ENCODE measurements at regions not wholly inside any gene's neighbourhood (a gene's known extent, or its start where the extent isn't known, plus 50 kb on each side); places are given as distances from the start of the nearest gene placed in this dataset.
A peak's percentile ranks its signal among the peaks of the same experiment; 100 is the strongest.

DNA sequence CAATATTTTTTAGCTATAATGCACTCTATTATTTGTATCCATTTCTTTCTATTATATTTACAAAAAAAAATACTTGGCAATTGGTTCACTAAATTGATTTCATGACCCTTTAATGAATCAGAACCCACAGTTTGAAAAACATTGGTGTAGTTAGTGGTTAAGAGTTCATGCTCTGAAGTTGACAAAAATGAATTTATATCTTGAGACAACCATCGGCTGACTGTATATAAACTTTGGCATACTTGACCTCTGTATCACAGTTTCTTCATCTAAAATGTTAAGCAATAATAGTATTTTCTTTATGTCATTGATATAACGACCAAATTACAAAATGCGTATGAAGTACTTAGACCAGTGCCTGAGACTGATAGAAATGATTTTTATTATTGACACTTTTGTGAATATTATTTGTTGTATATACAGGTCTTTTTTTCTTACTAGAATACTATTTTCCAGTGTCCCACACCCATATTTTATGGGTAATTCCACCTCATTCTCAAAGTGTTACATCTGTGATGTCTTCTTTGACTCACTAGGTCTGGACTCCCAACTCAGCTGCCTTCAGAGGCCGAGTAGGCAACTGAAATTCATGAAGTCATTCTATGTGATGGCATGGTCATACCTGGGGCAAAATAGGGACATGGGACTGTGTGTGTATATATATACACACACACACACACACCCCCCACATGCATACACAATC lies 459.2 kb downstream of the RFPL4B start:
- DNase-seq = no peak

DNA sequence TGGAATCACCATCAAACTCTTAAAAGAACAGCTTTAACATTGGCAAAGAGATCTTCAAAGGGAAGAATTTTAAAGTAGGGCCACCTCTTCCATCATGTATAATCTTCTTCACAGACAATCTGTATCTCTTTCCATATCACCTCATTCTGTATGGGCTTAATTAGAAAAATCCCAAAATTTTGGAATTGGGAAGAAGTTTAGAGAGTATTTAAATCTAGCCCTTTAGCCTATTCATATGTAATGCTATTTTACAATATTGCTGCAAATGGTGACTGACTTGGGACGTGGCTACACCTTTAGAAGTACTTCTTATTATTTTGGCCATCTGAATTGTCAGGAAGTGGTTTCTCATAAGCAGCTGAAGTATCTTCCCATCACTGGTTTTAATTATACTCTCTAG lies 474.3 kb downstream of the RFPL4B start:
- no peak for DNase-seq

DNA sequence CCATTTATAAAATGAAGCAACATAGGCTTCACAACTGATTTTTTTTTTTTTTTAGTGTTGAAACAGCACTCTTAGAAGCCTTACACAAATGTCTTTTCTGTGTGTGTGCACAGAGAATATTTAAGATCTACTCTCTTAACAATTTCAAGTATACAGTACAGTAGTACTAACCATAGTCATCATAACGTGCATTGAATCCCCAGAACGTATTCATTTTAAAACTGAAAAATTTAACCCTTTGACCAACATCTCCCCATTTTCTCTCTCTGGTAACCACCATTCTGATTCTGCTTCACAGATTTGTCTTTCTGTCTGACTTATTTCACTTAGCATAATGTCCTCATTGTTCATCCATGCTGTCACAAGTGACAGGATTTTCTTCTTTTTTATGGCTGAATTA lies 475.6 kb downstream of the RFPL4B start:
- DNase-seq = no peak

DNA sequence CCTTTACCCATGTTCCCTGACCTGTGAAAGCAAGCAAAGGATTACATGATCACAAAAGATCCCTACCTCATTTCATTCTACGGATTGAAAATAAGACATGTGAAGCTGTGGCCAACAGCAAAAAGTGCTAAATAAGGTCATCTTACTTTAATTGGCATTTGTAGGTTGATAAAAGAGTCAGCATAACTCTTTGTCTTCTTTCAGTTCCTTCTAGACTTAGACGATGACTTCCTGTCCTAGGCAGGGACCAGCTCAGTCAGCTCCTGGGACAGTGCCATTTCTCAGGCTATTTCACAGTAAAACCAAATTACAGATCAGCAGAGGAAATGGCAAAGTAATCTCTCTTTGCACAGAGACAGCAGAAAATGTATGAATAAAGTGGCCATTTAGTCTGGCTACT lies 480.7 kb downstream of the RFPL4B start:
- no peak for DNase-seq

DNA sequence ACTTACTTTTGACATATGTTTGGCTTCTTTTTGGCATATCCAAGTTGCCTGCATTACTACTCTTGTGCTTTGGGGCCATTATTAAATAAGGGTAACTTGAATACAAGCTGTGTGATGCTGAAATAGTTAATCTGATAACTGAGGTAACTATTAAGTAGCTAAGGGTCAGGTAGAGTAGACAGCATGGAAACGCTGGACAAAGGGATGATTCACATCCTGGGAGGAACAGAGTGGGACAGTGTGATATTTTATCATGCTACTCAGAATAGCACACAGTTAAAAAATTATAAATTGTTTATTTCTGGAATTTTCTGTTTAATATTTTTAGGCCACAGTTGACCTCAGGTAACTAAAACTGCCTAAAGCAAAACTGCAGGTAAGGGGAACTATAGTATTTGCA lies 483.9 kb downstream of the RFPL4B start:
- no peak for DNase-seq

DNA sequence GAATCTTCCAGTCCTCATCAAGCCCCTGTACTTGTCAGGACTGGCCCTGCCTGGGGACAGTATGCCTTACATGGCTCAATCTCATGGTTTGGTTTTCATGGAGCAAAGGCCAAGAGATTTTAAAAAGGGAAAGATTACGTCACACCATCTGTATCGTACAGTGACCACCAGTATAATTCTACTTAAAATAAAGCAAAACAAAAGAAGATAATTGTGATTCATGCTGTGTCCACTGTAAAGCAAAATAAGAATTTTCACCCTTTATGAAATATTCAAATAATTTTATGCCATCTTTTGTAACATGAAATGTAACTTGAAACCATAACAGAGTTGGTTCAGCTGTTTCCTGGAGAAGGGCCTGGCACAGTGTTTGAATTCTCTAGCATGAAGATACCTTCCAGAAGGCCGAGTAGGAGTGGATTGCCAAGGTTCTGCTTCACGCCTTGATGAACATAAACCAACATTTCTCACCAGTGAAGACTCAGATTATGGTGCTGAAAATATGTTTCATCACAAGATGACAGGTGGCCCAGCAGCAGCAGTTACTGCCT lies 486.5 kb downstream of the RFPL4B start:
- DNase-seq = no peak

DNA sequence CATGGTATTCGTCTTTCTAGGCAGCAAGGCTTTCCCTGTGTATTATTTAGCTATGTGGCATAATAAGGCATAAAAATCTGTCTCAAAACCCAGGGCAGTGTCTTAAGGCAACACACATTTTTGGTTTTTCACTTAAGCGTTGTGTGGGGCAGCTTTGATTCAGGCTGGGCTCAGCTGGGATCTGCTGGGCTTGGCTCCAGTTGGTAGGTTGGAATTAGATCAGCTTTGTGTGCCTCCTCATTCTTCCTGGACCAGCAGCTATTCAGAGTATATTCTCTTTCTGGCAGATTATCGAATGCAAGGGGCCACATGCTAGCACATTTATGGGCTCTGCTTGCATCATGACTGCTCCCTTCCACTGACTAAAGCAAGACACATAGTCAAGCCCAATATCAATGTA lies 487.9 kb downstream of the RFPL4B start:
- no peak for DNase-seq

DNA sequence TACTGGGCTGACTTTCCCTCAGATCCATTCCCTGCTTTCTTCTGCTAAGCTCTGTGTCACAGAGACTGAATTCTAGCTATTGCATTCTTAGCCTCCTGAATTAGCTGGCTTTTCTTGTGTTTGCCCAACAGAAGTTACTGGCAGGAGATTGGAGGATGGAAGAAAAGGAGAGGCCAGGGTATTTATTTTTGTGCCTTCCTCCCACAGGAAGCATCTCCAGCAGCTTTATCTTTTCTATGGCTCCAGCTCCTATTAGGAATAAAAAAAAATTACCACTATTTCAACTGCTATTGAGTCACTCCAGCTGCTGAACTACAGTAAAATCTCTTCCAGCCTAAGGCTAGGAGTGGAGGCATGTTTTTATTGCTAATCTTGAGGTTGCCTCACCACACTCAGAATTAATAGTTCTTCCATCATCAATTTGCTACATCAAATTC lies 492.4 kb downstream of the RFPL4B start:
- DNase-seq = no peak

DNA sequence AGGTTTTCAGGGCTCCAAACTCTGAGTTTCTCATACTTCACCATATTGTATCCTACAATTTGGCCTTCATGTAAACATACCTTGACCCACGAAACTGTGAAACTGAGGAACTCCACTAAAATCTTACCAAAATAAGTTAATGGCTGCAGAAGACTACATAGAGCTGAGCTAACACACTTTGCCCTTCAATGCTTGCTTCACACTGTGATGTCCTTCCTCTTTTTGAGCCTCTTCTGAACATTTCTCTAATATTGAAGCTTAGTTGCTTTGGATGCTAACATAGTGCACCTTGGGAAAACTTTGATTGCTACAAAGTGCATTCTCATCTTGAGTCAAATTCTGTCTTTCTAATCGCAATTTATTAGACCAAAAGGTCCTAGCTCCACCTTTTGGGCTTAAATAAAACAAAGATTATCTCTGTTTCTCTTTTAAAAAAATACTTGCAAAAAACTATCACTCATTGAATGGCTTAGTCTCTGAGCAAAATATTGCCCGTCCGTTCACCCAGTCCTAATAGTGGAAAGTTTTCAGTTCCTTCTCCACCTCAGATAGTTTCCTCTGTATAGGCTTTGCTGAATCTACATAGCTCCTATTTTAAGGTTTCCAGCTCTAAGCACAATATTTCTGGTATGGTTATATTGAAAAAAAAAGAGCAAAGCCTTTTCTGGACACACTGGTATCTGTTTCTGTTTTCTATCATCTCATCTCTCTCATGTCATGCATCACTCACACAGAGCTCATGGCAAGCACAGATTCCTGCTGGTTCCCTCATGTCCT lies 494.6 kb downstream of the RFPL4B start:
- DNase-seq = no peak

DNA sequence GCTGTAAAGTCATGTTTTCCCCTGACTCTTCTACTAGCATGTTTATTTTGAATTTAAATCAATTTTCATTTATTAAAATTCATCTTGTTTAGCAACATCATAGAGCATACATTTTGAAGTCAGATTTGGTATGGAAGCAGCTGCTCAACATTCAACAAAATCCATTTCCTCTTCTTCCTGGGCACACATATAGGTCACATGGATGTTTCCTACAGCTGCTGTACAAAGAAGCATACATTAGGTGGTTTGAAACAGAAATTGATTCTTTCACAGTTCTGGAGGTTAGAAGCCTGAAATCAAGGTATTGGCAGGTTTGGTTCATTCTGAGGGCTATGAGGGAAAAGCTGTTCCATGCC lies 495.2 kb downstream of the RFPL4B start:
- DNase-seq = no peak

DNA sequence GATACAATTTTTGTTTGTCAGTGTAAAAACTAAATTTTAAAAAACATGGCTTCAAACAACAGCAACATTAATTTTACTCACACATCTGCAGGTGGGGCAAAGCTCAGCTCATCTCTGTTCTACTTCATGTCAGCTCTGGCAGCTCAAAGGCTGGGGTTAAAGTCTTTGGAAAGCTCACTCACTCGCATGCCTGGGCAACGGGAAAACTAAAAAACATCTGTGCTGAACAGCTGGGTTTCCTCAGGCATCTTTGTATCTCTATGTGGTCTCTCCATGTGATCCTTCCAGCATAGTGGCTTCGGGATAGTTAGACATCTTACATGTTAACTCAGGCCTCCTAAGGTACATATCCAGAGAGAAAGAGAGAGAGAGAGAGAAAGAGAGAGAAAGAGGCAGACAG lies 499.6 kb downstream of the RFPL4B start:
- no peak for DNase-seq

DNA sequence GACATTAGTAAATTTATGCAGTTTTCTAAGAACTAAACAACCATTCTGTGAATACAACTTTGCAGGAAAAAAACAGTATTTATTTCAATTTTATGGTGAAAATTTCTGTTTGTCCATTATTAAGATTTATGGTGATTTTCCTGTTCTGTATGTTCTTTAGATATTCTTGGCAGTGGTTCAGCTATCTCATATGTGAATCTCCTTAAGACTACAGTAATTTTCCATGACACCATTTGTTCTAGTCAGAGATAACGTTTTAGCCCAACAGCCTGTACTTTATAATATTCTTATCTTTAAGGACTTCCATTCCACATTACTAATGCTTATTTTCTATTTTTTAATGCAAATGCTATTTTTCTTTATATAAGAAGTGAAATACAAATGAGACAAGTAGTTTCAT lies 504.0 kb downstream of the RFPL4B start:
- no peak for DNase-seq

DNA sequence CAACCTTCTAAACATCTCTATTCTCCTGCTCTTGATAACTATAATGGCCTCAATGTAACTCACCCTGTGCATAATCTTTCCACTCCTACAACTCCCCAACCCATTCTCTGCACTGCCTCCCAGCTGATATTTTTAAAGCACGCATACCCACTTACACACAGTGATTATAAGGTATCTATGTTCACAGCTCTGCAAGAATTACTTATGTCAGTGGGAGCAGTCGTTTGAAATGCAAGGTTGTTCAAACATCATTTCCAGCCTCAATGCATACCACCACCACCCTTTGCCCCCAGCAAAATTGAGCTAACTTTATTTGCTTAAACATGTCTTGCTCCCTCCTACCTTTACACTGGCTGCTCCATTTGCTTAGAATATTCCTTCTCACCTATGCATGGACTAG lies 506.0 kb downstream of the RFPL4B start:
- no peak for DNase-seq

DNA sequence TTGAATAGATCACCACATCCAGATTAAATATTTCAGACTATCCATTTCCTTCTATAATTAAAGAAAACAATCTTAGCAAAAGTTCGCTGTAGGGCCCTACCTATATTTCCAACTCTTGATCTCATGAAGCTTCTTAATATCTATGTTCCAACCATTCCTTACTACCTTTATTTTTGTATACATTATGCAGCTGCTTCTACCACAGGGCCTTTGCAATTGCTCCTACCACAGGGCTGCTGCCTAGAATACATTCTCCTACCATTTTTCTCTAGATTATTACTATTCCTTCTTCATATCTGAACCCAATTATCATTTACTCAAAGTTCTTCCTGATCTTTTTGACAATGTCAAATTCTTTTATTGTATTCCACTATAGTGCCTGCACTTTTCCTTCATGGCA lies 516.6 kb downstream of the RFPL4B start:
- no peak for DNase-seq

DNA sequence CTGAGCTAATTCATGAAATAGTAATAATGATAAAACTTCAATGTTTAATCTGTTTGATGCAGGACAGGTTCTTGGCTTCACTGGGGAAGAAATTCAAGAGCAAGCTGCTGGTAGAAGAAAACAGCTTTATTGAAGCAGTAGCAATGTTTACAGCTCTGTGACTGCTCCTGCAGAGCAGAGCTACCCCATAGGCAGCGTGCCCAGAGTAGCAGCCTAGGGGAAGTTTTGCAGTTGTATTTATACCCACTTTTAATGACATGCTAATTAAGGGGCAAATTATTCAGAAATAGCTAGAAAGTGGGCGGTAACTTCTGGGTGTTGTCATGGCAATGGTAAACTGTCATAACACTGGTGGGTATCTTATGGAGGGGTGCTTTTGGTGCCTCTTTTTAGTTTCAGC lies 518.0 kb downstream of the RFPL4B start:
- no peak for DNase-seq

DNA sequence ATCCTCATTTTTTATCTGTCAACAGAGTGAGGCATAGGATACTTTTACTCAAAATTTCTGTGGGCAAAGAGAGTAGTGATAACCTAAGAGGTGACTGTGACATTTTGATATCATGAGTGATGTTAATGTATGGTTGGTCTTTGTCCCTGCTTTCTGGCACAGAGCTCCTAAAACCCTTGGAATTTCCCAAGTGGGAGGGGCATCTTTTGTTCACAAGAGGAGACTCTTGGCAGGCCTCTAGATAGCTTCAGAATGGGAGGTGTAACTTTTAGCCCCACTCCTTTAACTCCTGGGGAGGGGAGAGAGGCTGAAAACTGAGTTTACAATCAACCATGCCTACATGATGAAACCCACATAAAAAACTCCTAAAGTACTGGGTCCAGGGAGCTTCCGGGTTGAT lies 527.8 kb downstream of the RFPL4B start:
- no peak for DNase-seq

DNA sequence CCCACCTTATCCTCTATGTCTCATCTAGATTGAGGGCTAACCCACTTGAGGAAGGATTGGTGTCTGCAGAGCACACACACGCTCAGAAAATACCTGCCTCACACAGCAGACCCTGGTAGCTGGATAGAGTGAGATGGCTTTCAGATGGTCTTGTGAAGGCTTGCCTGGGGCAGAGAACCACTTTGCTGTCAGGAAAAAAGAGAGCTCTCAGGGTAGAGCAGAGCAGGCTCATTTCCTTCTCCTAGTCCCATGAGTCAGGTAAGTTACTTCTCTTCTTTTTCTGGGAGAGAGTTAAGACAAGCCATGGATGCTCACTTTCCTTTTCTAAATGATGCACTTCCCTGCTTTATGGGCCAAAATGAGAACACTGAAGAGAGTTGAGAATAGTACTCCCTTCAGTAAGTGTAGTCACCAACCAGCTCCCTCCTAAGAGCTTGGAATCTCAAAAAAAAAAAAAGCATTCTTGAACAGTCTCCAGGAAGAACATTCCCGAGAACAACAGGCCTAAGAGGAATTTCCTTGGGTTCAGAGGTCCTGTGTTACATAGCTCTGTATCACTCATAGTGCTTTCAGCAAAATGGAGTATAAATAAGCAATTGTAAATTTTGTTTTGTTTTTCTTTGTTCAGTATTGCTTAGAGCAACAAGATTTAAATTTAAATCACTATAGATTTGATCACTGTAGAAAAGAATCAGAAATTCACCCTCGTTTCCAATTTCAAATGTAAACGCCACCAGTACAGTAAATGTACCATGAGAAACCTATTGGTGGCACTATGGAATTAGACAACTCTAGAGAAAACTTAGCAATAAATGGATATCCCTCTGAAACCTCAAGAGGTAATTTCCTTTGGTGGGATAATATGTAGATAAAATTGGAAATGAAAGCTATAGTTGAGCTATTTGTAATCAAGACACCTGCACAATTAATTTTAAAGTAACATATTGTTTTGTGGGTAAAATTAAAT lies 530.3 kb downstream of the RFPL4B start:
- peak in 1 of 2 experiments; percentile 18 for DNase-seq

DNA sequence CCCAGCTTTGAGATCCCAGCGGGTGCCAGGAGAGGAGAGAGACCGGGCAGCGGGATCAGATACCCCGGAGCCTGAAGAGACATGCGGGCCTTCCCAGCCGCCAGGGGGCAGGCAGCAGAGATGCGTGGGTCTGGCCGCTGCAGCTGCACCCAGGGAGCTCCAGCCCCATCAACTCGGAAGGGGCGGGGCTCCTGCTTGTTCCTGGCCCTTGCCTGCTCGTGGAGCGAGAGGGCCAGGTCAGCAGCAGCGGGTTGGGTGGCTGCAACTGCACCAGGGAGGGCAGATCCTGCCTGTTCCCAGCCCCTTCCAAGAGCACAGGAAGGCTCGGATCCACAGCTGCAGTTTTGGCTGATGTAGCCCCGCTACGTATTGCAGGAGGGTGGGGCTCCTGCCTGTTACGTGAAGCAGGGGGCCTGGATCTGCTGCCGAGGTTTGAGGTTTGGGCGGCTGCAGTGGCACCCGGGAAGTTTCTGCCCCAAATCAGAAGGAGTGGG lies 532.8 kb downstream of the RFPL4B start:
- DNase-seq = peak; percentile 65 to 82

DNA sequence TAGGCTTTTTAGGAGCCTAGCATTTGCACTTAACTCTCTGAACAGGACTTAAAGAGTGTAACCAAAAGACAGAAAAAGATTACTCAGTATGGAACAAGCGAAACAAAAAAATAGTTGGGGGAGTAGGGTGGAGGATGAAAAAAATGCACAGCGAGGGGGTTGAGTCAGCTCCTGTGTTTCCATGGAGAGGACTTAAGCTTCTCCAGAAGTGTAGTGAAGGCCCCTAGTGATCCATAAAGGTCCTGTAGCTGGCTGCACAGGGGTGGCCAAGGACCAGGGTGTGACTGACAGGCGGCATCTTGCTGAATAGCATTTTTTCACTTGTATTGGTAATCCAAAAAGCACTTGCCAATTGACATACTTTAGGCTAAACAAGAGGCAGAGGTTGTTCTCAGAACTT lies 533.9 kb downstream of the RFPL4B start:
- peak; percentile 4 to 29 for DNase-seq

DNA sequence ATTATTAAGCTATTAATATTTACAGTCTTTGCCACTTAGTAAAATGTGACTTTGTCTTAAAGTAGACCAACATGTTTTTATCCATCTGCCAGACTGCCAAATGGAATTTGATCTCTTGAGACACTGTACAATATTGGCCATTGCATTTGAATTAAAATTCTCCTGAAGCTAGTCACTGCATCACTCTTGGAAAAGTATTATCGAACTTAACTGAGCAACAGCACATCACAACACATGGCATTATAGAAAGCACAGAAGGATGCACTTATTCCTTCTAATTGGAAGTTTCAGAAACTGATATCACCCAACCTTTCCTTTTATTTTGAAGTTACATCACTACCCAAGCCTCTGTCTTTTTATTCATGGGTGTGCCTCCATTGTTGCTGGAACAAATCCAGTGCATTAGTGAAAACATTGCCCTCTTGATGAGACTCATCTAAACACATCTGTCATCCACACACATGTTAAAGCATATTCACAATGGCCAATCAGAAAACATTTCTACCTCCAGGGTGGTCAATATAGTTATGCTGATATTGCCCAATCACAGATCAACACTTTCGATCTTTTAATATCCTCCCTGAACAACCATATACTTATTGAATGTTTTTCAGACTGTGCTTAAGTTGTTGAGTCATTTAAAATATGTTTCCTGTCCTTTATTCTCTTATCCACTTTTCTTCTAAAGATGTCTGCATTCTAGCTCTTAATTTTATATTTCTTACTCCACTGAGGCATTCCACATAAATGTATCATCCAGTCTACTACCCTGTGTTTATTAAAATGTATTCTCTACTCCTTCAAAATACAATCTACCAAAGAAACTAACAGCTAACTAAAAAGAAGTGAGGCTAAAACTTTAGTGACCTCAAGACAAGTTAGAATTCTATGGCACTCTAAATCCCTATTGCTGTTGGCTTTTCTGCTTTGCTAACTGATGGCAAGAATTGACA lies 535.0 kb downstream of the RFPL4B start:
- peak; percentile 22 to 81 for DNase-seq

DNA sequence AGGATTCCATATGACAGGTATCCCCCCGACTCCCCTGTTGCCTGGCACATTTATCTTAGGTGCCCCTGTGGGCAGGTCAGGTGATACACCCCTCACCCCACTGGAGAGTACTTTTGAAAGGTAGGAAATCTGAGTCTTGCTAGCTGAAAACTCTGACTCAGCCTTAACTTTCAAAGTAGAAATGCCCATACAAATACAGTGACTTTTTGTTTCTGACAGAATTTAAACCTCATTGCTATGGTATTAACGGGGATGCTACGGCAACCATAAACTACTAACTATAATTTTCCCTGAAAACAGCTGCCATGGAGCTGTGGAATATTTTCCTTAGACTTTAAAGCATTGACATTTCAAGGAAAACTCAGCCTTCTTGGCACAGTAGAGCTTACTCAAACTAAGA lies 536.0 kb downstream of the RFPL4B start:
- no peak for DNase-seq

DNA sequence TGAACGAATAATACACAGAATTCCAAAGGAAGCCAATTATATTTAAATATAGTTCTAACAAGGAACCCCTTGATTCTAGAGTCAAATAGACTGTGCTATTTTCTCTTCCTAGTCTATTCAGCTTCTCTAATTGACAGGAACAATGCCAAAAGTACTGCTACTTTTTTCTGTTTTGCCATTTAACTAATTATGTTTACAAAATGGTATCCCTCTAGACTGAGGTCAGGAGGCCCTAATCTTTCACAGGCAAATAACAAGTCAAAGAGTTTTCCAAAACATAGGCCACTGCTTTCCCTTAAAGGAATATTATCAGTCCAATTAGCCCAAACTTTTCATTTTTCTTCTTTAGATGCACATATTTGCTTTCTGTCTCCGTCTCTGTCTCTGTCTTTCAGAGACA lies 539.3 kb downstream of the RFPL4B start:
- DNase-seq = no peak
